Occipital lobe (tissue), 1 donor: ENCODE measurements at regions not wholly inside any gene's neighbourhood (a gene's known extent, or its start where the extent isn't known, plus 50 kb on each side); places are given as distances from the start of the nearest gene placed in this dataset.
A peak's percentile ranks its signal among the peaks of the same experiment; 100 is the strongest.

Experiments used
- DNase-seq: peaks from one replicate; lab custom pipeline; 2025; lab: John Stamatoyannopoulos, UW

GRCh38 chr22:19621373-19622060 lies 92.8 kb upstream of the SEPTIN5 start:
- DNase-seq = no peak

GRCh38 chr22:19622061-19622441 lies 92.3 kb upstream of the SEPTIN5 start:
- DNase-seq = no peak

GRCh38 chr22:19625331-19626041 lies 88.8 kb upstream of the SEPTIN5 start:
- no peak for DNase-seq

GRCh38 chr22:19626042-19626587 lies 88.2 kb upstream of the SEPTIN5 start:
- no peak for DNase-seq

- DNase-seq = no peak
Measured at GRCh38 chr22:19626666-19627065, 87.6 kb upstream of the SEPTIN5 start.

- DNase-seq = no peak
Measured at GRCh38 chr22:19628038-19628776, 86.1 kb upstream of the SEPTIN5 start.

GRCh38 chr22:19629331-19629719 lies 85.0 kb upstream of the SEPTIN5 start:
- no peak for DNase-seq

- peak; percentile 56 for DNase-seq
Measured at GRCh38 chr22:19629720-19630419, 84.4 kb upstream of the SEPTIN5 start.

- DNase-seq = no peak
Measured at GRCh38 chr22:19630614-19631013, 83.7 kb upstream of the SEPTIN5 start.

GRCh38 chr22:19631899-19632667 lies 82.2 kb upstream of the SEPTIN5 start:
- no peak for DNase-seq

- DNase-seq = no peak
Measured at GRCh38 chr22:19632668-19633148, 81.6 kb upstream of the SEPTIN5 start.

- DNase-seq = no peak
Measured at GRCh38 chr22:19634226-19634975, 79.9 kb upstream of the SEPTIN5 start.

- no peak for DNase-seq
Measured at GRCh38 chr22:19635644-19636043, 78.7 kb upstream of the SEPTIN5 start.

- DNase-seq = no peak
Measured at GRCh38 chr22:19636696-19637407, 77.5 kb upstream of the SEPTIN5 start.

- no peak for DNase-seq
Measured at GRCh38 chr22:19637408-19638281, 76.7 kb upstream of the SEPTIN5 start.

GRCh38 chr22:19638282-19639015 lies 75.9 kb upstream of the SEPTIN5 start:
- DNase-seq = no peak

- DNase-seq = no peak
Measured at GRCh38 chr22:19639610-19640135, 74.6 kb upstream of the SEPTIN5 start.
